GM11168 (cell line): ENCODE measurements at regions not wholly inside any gene's neighbourhood (a gene's known extent, or its start where the extent isn't known, plus 50 kb on each side); places are given as distances from the start of the nearest gene placed in this dataset.
"Not testable (repeated sequence)": the region's sequence is repeated elsewhere in the genome, so short reads cannot be mapped to it uniquely, and the experiment has no call there.

Source experiments
- in situ Hi-C: fragments of 300-500 bp; cut with MboI; formaldehyde crosslinking; loops from one replicate; pipeline ENCODE4 v1.12.0; 2022; ENCODE audit warnings: low sequenced_read_pairs; ENCODE audit not compliant: unreplicated experiment

DNA sequence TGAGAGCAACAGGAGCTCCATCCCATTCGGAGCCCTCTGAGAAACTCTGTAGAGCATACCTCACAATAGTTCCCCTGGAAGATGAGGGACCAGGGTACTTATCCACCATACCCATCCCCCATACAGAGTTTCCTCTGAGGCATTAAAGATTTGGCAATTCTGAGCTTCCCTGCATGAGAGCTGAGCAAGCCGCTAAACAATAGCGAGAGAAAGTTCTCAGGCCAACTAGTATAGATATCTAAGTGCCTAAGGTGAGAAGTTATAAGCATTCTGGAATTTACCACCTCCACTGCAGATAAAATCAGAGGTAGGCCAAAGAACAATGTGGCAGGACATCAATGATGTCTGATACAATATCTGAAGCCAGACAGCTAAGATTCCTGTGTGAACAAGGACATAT lies 129.1 kb upstream of the MBNL1 start:
- in situ Hi-C loops = no loop called here

DNA sequence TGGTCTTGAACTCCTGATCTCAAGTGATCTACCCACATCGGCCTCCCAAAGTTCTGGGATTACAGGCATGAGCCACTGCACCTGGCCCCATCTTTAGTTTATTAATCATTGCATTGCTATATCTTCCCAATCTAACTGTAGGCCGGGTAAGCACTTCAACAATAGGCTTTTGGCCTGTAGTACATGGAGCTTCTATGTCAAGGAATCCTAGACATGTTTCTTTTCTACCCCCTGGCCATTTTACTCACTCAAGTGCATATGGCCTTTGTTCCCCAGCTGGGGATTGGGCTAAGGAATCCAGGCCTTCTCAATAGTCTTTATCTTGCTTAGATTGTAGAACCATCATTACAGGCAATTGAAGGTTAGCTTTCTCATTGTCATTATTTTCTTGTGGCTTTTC lies 122.3 kb upstream of the MBNL1 start:
- in situ Hi-C loops = no loop called here

DNA sequence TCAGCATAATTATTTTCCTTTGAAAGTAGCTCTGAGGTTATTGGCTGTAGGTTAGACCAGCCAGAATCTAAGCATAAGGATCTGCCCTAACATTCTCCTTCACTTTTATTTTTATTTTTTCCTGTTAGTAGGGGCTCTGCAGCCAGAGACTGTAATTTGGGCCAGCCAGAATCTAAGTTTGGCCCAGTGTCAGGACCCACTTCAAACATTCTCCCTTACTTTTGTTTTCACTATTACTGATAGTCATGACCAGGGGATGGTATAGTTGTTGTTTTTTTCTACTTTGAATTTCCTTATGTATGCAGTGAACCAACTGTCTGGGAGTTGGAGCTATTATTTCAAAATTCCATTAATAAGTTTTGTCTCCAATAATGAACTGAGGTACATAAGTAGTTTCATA lies 121.0 kb upstream of the MBNL1 start:
- in situ Hi-C loops = no loop called here

DNA sequence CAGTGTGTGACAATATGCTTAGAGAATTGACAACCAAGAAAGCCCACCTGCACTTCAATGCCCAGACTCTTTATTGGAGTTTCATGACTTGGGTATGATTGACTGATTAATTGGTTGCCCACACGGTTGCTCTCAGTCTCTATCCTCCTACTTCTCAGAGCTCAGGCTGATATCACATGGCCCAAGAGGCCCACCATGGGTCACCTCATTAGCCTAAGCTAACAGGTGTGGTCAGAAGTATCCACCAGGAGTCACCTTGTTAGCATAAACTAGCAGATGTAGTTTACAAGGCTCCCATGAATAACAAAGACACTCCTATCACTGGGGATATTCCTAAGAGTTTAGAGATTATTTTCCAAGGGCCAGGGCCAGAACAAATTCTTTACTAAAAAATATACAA lies 120.2 kb upstream of the MBNL1 start:
- in situ Hi-C loops = no loop called here

DNA sequence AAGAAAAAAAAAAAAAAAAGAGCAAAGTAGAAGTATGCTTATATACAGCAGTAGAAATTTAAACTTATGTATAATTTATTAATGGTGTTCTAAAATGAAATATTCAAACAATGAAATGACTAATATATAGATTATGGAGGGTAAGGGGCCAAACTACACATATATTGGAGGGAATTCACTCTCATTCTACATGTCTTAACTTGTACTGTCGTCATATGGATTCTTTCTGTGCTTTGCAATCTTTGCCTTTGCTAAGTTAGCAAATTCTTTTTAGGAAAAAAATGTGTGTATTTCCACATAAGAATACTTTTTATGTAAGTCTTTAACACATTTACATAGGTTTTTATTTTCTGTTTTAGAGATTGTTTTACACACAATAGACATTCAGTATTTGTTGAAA lies 118.9 kb upstream of the MBNL1 start:
- in situ Hi-C loops = no loop called here

DNA sequence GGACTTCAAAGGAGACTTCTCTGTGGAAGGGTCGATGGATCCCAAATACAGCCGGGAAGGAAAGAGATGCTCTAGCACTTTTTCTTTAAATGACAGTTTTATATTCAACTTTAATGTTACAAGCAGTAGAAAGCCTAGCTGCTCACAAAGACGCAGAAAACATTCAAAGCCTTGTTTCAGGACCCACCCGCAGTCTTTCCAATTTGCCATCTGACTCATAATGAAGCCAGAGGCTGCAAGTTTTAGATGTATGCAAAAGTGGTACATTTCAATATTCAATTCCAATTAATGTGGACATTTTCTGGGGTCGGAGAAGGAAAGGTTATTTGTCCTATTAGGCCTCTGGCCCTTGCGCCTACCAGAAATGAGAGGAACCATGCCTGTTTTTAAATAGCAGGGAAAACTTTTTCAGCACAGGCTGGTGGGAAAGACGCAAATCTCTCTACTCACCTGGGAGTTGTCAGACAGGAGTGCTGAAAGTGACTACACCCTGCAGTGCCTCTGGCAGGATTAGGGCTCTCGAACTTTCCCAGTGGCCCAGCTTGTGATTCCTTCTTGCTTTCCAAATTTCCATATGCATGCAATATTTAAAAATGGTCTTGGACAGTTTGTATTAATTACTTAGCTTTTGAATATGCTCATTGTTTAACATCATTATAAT lies 117.4 kb upstream of the MBNL1 start:
- in situ Hi-C loops = no loop called here

DNA sequence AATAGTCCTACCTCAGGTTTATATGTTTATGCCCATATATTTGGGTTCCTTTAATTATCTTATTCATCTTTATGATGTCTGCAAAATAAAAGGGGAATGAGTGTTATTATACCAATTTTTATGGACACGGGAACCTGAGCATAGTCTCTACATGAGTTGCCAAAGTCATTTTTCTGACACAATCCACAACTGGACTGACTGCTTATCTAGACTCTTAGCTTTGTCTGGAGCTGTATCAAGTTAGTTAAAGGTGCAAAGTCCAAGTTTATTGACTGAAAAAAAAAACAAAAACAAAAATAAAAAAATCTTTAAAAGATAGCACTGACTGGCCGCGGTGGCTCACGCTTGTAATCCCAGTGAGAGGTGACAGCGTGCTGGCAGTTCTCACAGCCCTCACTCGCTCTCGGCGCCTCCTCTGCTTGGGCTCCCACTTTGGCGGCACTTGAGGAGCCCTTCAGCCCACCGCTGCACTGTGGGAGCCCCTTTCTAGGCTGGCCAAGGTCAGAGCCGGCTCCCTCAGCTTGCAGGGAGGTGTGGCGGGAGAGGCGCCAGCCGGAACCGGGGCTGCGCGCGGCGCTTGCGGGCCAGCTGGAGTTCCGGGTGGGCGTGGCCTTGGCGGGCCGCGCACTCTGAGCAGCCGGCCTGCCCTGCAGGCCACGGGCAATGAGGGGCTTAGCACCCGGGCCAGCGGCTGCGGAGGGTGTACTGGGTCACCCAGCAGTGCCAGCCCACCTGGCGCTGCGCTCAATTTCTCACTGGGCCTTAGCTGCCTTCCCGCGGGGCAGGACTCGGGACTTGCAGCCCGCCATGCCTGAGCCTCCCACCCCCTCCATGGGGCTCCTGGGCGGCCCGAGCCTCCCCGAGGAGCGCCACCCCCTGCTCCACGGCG lies 116.6 kb upstream of the MBNL1 start:
- in situ Hi-C loops = not testable (repeated sequence)

DNA sequence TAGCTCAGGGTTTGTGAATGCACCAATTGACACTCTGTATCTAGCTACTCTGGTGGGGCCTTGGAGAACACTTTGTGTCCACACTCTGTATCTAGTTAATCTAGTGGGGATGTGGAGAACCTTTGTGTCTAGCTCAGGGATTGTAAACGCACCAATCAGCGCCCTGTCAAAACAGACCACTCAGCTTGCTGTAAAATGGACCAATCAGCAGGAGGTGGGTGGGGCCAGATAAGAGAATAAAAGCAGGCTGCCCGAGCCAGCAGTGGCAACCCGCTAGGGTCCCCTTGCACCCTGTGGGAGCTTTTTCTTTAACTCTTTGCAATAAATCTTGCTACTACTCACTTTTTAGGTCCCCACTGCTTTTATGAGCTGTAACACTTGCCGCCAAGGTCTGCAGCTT lies 115.6 kb upstream of the MBNL1 start:
- in situ Hi-C loops = not testable (repeated sequence)

DNA sequence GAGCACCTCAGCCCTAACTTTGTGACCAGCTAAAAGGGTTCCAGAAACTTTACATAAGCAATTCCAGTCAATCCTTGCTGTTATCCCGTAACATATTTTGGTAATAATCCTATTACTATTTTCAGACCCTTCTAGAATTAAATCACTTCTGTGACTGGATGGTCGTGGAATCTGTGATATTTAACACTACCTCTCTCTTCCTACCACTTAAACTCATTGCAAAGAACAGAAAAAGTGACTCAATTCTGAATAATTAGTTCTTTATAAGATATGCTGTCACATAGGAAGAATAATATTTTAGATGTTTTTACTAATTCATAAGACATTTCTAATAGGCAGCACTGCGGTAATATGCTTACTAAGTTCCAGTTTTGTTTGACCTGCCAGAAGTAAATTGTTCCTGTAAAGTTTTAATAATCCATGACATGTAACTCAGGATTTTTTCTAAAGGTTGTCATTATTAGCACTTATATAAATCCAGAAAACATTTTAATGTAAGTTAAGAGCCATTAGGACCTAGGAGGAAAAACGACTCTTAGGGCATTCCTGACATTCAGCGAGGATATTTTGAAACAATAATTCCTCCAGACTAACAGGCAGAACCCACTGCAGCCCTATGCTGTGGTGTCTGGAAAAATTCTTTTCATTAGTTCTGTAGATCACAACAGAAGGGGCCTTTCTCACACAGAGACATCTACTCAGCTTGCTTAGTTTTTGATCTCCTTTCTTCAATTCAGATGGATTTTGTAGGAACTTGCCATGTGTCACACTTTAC lies 113.3 kb upstream of the MBNL1 start:
- in situ Hi-C loops = no loop called here

DNA sequence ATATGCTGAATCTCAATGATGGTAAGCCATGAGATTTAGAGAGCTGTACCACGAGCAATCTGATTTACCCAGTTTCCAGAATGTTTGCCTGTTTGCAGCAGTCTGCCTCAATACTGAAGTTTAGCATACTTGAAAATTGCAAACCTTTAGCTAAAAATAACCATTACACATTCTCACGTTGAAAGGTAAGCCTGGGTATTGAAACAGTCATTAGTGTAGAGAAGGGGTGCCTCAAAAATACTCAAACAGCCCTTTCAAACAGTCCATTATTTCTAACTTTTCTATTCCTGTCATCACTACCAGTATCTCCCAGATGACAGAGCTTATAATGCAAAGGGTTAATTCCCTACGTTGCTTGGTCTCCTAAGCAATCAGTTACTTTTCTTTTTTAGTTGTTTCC lies 111.8 kb upstream of the MBNL1 start:
- in situ Hi-C loops = no loop called here

DNA sequence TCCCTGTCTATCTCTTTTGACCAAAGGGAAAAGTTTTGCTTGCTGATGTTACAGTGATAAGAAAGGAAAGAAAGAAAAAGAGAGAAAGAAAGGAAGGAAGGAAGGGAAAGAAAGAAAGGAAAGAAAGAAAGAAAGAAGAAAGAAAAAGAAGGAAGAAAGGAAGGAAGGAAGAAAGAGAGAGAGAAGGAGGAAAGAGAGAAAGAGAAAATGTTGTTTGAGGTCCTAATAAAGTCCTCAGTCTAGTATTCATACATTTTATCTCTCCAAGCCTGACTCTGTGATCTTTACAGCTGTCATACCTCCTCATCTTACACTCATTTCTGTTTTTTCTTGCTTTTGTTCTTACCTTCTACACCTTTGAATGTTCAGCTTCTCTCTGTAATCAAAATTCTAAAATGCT lies 111.4 kb upstream of the MBNL1 start:
- in situ Hi-C loops = no loop called here

DNA sequence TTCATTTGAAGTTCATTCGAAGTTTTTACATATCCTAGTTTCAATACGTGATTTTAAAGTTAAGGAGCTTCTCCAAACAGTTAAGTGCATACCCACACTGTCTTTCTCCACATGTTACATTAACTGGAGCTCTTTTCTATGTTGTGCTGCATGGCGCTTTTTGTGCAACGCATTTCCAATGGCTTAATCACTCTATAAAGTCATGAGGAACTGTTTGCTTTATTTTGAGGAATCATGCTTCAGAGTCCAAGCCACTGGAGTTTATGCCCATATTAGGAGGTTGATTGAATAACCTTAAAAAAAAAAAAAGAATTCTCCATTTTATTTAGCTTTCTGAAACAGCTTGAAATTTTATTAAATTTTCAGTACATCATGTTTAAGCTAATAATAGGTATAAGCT lies 109.4 kb upstream of the MBNL1 start:
- in situ Hi-C loops = no loop called here

DNA sequence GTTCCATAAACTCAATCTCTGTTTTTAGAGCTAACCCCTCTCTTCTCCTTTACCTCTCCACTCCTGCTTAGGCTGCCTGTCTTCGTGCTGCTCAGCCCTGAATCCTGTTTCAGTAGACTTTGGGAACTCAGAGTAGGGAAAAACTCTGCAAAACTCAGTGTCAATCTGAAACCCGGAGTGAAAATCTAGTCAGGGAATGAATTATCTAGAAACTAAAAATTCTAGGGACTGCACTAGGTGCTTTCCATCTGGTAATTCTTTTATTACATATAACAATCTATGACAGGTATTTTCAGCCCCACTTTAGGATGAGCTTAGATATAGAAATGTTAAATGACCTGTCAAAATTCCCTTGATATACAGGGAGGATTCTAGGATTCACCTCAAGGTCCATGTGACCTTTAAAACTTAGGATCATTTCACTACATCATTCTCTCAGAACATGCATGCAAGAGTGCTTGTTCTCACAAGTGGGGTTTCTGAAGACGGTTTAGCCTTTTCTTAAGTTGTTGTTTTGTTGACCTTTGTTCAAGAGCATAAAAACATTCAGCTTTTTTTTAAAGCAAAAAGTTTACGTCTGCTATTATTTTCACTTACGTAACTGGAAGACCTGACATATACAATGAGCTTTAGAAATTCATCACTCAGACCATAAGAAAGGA lies 108.2 kb upstream of the MBNL1 start:
- in situ Hi-C loops = no loop called here

DNA sequence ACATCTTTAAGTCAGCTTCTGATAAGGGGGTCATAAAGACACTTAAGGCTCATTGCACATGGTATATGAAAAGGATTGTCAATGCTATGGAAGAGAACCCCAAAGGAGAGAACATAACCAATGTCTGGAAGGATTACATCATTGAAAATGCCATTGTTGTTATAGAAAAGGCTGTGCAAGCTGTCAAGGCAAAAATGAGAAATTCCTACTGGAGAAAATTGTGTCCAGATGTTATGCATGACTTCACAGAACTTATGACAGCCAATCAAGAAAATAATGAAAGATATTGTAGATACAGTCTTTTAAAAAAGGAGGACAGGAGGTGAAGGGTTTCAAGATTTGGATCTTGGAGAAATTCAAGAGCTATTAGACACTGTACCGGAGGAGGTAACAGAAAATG lies 96.3 kb upstream of the MBNL1 start:
- in situ Hi-C loops = no loop called here

DNA sequence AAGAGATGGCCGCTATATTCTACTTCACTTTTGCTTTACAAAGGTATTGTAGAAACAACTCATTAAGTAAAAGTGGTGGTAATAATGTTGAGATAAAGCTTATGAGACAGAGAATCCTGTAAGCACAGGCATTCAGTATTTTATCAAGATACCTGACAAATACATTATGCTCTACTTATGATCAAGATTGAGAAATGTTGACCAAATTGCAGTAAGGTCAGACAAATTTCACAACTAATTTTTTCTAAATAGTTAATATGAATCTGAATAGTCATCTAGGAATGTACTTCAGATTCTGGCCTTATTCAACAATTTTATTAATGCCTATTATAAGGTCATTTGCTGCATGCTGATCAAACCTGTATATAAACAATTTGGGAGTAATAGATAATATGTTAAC lies 95.1 kb upstream of the MBNL1 start:
- in situ Hi-C loops = no loop called here

DNA sequence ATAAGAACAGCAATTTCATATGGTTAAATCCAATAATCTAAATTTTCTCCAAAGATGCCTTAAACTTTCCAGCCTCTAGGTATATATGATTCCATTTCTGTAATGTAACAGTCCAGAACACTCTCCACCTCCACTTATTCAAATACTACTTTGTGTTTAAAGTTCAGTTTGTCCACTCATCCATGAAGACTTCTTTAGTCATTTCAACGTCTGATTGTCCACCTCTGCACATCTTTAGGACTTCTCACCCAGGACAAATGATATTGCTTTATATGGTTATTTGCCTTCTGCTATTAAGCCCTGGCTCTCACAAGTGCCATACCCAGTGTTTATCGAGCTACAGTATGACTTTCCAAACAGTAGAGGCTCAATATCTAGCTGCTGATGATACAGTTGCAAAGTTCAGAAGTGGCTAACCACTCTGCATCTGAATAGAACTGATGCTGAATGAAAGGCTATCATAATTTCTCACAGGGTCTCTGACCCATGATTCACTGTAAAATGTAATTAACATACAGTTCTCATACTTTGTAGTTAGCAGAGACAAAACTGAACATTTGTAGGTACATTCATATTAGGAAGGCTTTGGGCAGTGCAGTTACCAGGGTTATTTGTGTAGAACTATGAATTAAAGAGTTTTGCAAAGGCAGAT lies 93.7 kb upstream of the MBNL1 start:
- in situ Hi-C loops = no loop called here

DNA sequence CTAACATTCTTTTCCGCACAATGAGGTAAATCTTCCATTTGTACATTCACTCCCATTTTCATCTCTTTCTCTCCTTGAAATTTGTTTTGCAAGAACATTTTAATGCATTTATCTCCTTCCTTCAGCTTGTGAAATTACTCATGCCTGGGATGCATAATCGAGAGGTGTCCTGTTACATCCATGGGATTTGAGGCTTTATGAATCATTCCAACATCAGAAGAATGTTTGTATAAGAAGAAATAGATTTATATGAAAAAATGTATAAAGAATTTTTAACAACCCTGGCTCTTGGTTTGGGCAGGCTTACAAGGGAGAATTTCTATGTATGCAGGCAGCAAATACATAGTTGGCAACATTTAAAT lies 93.2 kb upstream of the MBNL1 start:
- in situ Hi-C loops = no loop called here

DNA sequence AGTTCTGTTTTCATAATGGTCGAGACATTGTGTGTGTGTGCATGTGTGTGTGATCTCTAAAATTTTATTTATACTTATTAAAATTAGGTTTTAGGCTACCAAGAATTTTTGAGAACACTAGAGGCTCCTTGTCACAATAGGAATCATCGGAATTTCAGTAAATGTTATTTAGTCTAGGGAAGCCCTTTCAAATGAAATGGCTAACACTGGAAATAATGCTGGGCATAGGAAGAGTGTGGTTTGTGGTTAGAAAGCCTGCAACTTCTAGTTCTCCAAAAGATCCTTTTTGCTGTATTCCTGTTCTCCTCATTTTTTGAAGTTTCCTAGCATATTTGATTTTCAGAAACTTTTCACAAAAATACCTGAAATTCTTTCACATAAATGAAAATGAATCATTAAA lies 92.5 kb upstream of the MBNL1 start:
- in situ Hi-C loops = no loop called here

DNA sequence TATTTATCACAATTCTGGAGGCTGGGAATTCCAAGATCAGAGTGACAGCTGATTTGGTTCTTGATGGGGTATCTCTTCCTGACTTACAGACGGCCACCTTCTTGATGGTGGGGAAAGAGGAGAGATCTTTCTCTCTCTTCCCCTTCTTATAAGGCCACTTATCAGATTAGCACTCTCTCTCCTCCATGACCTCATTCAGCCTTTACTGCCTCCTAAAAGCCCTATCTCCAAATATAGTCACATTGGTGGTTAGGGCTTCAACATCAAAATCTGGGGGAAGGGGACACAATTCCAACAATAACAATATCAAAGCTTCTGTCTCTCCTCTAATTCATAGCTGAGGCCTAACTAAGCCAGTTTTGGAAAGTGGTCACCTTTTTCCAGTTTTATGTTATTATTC lies 91.7 kb upstream of the MBNL1 start:
- in situ Hi-C loops = no loop called here

DNA sequence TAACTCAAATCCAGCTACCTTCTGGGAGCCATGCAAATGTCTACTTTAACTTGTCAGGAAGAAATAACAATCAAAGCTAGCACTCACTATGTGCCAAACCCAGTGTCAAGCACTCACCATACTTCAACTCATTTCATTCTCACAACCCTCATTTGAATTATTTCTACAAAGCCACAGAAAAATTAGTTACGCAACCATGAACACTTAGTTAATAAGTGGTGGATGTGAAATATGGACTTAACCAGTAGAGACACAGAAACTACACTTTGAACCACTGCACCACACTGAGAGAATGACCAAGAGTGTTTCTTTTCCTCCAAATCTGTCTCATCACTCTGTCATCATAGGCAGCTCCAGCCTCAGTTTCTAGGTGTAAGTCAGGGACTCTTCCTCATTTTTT lies 91.0 kb upstream of the MBNL1 start:
- in situ Hi-C loops = no loop called here
